ENCODE measurements at regions not wholly inside any gene's neighbourhood (a gene's known extent, or its start where the extent isn't known, plus 50 kb on each side); places are given as distances from the start of the nearest gene placed in this dataset.

DNA sequence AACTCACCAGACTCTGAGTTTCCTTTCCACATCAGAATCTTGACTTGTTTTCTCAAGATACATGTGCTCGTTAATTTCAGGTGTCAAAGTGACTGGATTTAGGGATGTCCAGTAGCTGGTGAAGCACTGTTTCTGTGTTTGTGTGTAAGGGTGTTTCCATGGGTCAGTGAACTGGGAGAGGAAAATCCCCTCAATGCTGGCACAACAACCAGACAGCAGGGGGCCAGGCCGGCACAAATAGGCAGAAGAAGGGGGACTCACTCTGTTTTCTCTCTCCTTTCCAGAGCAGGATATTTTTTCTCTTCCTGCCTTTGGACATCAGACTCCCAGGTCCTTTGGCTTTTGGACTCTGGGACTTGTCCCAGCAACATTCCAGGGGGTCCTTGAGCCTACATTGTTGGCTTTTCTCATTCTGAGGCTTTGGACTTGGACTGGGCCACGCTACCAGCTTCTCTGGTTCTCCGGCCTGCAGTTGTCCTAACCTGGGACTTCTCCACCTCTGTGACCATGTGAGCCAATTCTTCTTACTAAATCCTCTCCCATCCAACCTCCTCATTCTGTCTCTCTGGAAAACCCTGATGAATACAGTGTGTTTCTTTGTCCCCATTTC, 144.0 kb downstream of the CAAP1 start:
- TF ChIP-seq, protein P1, sequence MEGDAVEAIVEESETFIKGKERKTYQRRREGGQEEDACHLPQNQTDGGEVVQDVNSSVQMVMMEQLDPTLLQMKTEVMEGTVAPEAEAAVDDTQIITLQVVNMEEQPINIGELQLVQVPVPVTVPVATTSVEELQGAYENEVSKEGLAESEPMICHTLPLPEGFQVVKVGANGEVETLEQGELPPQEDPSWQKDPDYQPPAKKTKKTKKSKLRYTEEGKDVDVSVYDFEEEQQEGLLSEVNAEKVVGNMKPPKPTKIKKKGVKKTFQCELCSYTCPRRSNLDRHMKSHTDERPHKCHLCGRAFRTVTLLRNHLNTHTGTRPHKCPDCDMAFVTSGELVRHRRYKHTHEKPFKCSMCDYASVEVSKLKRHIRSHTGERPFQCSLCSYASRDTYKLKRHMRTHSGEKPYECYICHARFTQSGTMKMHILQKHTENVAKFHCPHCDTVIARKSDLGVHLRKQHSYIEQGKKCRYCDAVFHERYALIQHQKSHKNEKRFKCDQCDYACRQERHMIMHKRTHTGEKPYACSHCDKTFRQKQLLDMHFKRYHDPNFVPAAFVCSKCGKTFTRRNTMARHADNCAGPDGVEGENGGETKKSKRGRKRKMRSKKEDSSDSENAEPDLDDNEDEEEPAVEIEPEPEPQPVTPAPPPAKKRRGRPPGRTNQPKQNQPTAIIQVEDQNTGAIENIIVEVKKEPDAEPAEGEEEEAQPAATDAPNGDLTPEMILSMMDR (IDR thresholded peaks at IDR 0.05; ENCODE audit: low read depth, low read length, poor library complexity, severe bottlenecking) = no peak
- TF ChIP-seq EZH2phosphoT487 (IDR thresholded peaks at IDR 0.05; ENCODE audit: borderline replicate concordance, low read length) = no peak
